GM21723 (cell line): ENCODE measurements at regions not wholly inside any gene's neighbourhood (a gene's known extent, or its start where the extent isn't known, plus 50 kb on each side); places are given as distances from the start of the nearest gene placed in this dataset.

Source experiments
- ATAC-seq: cut with Tn5 transposase; IDR thresholded peaks from one replicate; pipeline ENCODE4 v1.9.1; 2021; ENCODE audit warnings: mild to moderate bottlenecking, moderate library complexity; ENCODE audit not compliant: unreplicated experiment

- ATAC-seq = no peak
These were observed 108.9 kb upstream of the PROK2 start for GRCh38 chr3:71893702-71894479.

DNA sequence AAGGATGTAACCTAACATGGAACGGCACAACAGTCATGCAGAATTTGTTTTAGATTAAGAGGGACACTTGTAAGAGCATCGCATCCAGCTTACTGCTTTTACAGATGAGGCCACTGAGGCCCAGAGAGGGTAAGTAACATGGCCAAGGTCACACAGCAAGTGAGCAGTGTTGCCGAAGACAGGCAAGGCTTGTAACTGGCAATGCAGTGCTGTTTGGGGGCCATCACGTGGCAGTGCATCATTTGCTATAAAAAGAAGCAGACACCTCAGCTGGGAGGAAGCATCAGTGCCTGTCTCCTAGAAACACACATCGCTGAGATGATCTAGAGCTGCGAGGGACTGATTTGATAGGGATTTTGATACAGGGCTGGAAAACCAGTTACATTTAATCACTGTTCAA lies 108.2 kb upstream of the PROK2 start:
- no peak for ATAC-seq

- no peak for ATAC-seq
These were observed 106.5 kb upstream of the PROK2 start for GRCh38 chr3:71891483-71891882.

DNA sequence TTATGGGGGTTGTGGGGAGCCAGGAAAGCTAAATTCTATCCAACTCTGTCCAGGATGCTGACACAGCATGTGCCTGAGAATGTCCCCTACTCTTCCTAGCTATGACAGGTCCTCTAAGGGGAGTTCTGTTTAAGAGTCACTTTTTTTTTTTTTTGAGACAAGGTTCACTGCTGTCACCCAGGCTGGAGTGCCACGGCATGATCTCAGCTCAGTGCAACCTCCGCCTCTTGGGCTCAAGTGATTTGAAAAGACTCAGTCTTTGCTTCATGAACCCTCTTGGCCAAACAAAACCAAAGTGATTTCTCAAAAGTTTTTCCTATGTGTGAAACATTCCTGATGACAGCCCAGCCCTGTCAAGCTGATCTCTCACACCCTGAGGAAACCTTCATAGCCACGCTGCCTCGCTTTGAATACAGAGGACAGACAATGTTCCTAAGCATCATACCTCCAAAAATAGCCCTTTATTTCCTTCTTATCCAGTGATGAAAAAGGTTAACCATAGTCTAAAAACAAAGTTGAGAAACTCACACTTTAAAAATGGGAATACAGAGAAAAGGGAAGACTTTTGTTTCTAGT lies 105.5 kb upstream of the PROK2 start:
- ATAC-seq = no peak

GRCh38 chr3:71887256-71887655 lies 102.3 kb upstream of the PROK2 start:
- no peak for ATAC-seq

GRCh38 chr3:71885006-71885405 lies 100.1 kb upstream of the PROK2 start:
- ATAC-seq = no peak

GRCh38 chr3:71881732-71882131 lies 96.8 kb upstream of the PROK2 start:
- ATAC-seq = no peak

- ATAC-seq = no peak
These were observed 96.1 kb upstream of the PROK2 start for GRCh38 chr3:71881041-71881440.

- ATAC-seq = no peak
These were observed 94.1 kb upstream of the PROK2 start for GRCh38 chr3:71879089-71879488.

DNA sequence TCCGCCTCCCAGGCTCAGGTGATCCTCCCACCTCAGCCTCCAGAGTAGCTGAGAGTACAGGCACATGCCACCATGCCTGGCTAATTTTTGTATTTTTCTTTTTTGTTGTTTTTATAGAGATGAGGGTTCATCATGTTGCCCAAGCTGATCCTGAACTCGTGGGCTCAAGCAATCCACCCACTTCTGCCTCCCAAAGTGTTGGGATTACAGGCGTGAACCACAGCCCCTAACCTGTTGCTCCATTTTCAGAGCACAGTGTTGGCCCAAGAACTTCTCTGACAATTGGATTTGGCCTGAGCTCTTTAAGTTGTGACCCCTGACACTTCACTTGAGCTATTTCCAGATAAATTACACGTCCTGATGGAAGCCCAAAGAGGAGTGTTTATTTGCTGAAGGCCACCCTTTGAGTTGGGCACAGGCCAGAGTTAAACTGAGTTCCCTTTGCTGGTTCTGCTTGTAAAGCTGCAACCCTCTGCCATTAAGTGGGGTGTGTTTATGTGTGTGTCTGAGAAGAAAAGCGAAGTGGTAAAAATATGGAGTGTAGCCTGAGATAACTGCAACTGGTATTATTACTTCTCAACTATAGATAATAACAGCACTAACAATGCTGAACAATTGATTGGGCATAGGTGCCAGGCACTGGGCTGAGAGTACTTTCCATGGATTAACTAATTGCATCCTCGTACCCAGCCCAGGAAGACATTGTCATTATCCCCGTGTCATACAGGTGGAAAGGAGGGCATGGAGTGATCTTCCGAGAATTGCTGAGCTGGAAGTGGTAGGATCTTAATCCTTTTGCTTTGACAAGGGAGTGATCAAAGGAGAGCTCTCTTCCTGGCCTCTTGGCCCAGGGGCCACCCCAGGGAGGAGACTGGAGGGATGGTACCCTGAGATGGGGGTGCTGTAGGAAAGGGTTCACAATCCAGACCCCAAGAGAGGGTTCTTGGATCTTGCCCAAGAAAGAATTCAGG lies 91.5 kb upstream of the PROK2 start:
- ATAC-seq = no peak

DNA sequence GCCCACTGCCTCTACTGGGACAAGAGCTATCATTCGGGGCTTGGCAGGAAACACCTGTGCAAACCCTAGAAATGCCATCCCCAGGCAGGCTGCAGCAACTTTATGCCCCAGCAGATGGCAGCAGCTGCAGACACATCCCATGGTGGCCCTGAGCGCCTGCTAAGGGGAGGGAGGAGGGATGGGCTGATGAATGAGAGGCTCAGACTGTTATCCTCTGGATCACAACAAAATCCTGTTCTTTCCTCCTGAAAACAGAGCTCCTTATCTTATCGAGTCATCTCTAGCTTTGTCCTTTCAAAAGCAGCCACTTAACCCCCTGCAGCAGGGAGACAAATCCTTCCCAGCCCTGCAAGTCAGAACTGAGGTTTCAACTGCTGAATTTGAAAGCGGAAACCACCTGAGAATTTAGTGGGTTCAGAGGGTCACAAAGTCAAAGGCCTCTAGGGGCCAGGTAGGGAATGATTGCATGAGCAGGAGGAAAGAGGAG lies 90.6 kb upstream of the PROK2 start:
- peak; percentile 96 for ATAC-seq

- no peak for ATAC-seq
These were observed 89.7 kb upstream of the PROK2 start for GRCh38 chr3:71874618-71875017.

- no peak for ATAC-seq
These were observed 88.2 kb upstream of the PROK2 start for GRCh38 chr3:71873093-71873611.

GRCh38 chr3:71872256-71872655 lies 87.3 kb upstream of the PROK2 start:
- ATAC-seq = no peak

DNA sequence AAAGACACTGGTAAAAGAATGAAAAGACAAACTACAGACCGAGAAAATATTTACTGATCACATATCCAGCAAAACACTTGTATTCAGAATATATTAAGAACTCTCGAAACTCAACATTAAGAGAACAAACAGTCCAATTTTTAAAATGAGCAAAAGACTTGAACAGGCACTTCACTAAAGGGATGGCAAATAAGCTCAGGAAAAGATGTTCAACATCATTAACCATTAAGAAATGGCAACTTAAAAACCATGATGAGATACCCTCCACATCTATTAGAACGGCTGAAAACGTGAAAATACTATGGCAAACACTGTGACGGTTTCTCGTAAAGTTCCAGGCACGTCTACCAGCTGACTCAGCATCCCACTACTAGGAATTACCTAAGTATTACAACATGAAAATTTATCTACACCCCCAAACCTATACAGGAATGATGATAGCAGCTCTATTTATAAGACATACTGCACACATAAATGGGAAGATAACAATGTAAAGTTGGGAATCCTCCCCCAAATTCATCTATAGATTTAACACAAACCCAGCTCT lies 86.1 kb upstream of the PROK2 start:
- no peak for ATAC-seq

- no peak for ATAC-seq
These were observed 83.9 kb upstream of the PROK2 start for GRCh38 chr3:71868876-71869275.

DNA sequence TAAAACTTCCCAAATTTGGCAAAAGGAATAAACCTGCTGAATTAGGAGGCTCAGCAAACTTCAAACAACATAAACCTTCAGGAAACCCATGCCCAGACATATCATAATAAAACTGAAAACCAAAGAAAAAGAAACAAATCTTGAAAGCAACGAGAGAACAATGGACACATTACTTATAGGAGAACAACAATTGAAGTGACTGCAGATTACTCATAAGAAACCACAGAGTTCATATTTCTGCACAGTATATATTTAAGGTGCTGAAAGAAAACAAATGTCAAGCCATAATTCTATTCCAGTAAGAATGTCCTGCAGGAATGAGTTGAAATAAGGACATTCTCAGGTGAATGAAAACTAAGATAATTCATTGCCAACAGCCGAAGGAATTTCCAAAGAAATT lies 80.8 kb upstream of the PROK2 start:
- no peak for ATAC-seq

DNA sequence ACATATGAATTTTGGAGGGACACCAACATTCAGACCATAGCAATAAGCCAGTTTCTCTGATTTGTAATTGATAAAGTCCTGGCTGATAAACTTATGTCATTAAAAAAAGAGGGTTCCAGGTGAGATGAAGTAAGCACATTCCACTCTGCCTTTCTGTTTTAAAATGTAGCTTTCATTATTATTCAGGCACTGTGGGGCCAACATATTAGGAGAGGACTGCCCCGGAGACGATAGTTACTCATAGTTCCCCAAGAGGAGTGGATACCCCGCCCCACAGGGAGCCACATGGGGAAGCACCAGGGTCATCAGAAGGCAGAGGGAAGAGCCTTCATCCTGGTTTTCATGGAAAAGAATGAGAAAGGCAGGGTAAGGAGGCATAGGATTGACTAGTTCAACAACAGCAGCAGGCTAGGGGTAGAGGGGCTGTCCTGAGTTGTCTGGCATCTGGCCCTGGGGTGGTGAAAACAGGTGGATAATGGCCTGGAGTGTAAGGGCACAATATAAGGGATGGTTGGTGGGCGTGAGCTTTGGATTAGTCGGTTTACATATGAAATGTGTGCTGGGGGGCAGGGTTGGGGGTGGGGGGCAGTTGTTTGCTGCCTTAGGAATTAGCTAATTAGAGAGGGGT lies 78.7 kb upstream of the PROK2 start:
- ATAC-seq = no peak

DNA sequence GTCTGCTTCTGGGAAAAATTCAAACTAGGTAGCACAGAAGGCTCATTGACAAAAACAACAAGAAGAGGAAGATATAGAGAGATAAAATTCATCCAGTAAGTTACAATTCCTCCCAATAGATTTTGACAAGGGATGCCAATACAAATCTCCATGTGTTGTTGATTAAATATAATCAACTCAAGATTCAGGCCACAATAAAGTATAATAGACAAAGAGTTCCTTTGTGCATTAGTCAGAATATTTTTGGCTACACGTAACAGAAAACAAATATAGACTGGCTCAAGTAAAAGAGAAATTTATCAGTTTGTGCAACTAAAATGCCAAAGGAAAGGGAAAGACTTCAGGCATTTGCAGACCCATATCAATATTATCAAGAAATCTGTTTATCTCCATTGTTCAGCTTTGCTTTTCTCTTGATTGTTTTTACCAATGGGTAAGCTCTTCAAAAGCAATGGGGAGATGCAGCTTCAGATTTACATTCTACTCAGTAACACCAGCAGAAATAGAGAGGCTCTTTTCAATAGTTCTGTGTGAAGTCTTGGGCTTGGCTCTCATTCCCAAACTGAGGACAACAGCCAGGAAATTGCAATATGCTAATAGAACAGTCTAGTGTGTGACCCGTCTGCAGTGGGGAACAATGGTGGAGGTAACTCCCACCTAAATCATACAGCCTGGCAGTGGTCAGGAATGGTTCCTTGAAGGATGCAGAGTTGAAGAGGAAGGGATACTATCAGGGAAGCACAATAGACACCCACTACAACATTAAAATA lies 77.6 kb upstream of the PROK2 start:
- ATAC-seq = no peak

- no peak for ATAC-seq
These were observed 74.2 kb upstream of the PROK2 start for GRCh38 chr3:71859123-71859519.
